ENCODE measurements at regions not wholly inside any gene's neighbourhood (a gene's known extent, or its start where the extent isn't known, plus 50 kb on each side); places are given as distances from the start of the nearest gene placed in this dataset.

- peaks cover 9% of the 10 kb centered on the region for H3K9me3 Mint-ChIP-seq
- H4K20me1 ChIP-seq (ENCODE audit: low read depth) = no peaks in the 10 kb centered on the region
- H3F3A ChIP-seq (ENCODE audit: low read depth) = no peaks in the 10 kb centered on the region
- H3K27ac Mint-ChIP-seq = no peak overlapping the region
- no peak overlapping the region for H2AFZ ChIP-seq (replicated peaks)
- no peak overlapping the region for H3K4me3 Mint-ChIP-seq
- H3K79me2 ChIP-seq (ENCODE audit: low read depth) = no peaks in the 10 kb centered on the region
- peaks cover 3% of the 10 kb centered on the region for H3K9me3 ChIP-seq (ENCODE audit: low read depth)
- DNase-seq (ENCODE audit: low spot score) = no peak
- TF ChIP-seq EZH2 (IDR thresholded peaks at IDR 0.05) = no peak
- no peak for TF ChIP-seq CTCF (IDR thresholded peaks at IDR 0.05)
- no peak for TF ChIP-seq EZH2phosphoT487 (IDR thresholded peaks at IDR 0.05)
- no peak overlapping the region for H3K4me3 ChIP-seq
- H3K27me3 Mint-ChIP-seq (ENCODE audit: insufficient read depth, low read depth) = peaks cover 11% of the 10 kb centered on the region
- no peak overlapping the region for H3K9ac ChIP-seq
- H3K36me3 ChIP-seq = no peaks in the 10 kb centered on the region
- H3K36me3 Mint-ChIP-seq = peaks cover 1% of the 10 kb centered on the region
- H3K4me2 ChIP-seq = no peak overlapping the region
- no peak overlapping the region for H3K27ac ChIP-seq
- H3K4me1 ChIP-seq = peaks cover 1% of the 10 kb centered on the region
- peaks cover 11% of the 10 kb centered on the region for H3K4me1 Mint-ChIP-seq
- no peaks in the 10 kb centered on the region for H3K27me3 ChIP-seq
Measured at GRCh38 chr15:77851691-77852090, 219.0 kb upstream of the LINGO1 start.

- Histone ChIP-seq H3K27me3 (no peaks in the 10 kb centered on the region), H2AFZ (replicated peaks) (no peak overlapping the region), H4K20me1 (ENCODE audit: low read depth) (no peaks in the 10 kb centered on the region), H3K9ac (no peak overlapping the region), H3K4me2 (no peak overlapping the region), H3K79me2 (ENCODE audit: low read depth) (no peaks in the 10 kb centered on the region), H3F3A (ENCODE audit: low read depth) (no peaks in the 10 kb centered on the region), H3K36me3 (no peaks in the 10 kb centered on the region), H3K27ac (no peak overlapping the region), H3K4me3 (no peak overlapping the region), H3K4me1 (no peaks in the 10 kb centered on the region), H3K9me3 (ENCODE audit: low read depth) (peaks cover 3% of the 10 kb centered on the region)
- H3K4me3 Mint-ChIP-seq = no peak overlapping the region
- H3K36me3 Mint-ChIP-seq = peaks cover 1% of the 10 kb centered on the region
- no peak for TF ChIP-seq EZH2 (IDR thresholded peaks at IDR 0.05)
- no peak for TF ChIP-seq EZH2phosphoT487 (IDR thresholded peaks at IDR 0.05)
- no peak for TF ChIP-seq CTCF (IDR thresholded peaks at IDR 0.05)
- peaks cover 10% of the 10 kb centered on the region for H3K9me3 Mint-ChIP-seq
- H3K27ac Mint-ChIP-seq = no peak overlapping the region
- H3K4me1 Mint-ChIP-seq = peaks cover 11% of the 10 kb centered on the region
- peaks cover 11% of the 10 kb centered on the region for H3K27me3 Mint-ChIP-seq (ENCODE audit: insufficient read depth, low read depth)
- DNase-seq (ENCODE audit: low spot score) = no peak
Measured at GRCh38 chr15:77851086-77851485, 218.4 kb upstream of the LINGO1 start.

GRCh38 chr15:77846986-77847385, 214.3 kb upstream of the LINGO1 start:
- H3K27me3 Mint-ChIP-seq (ENCODE audit: insufficient read depth, low read depth) = peaks cover 10% of the 10 kb centered on the region
- H3K4me3 Mint-ChIP-seq = no peak overlapping the region

More at GRCh38 chr15:77846986-77847385, 214.3 kb upstream of the LINGO1 start:
- no peaks in the 10 kb centered on the region for H4K20me1 ChIP-seq (ENCODE audit: low read depth)
- H3K9me3 Mint-ChIP-seq = peaks cover 13% of the 10 kb centered on the region
- H2AFZ ChIP-seq (replicated peaks) = no peak overlapping the region
- DNase-seq (ENCODE audit: low spot score) = no peak
- no peaks in the 10 kb centered on the region for H3K4me1 ChIP-seq
- no peak overlapping the region for H3K27ac Mint-ChIP-seq
- no peak for TF ChIP-seq CTCF (IDR thresholded peaks at IDR 0.05)
- TF ChIP-seq EZH2phosphoT487 (IDR thresholded peaks at IDR 0.05) = no peak
- no peak for TF ChIP-seq EZH2 (IDR thresholded peaks at IDR 0.05)
- no peak overlapping the region for H3K4me2 ChIP-seq
- no peaks in the 10 kb centered on the region for H3K36me3 ChIP-seq
- no peaks in the 10 kb centered on the region for H3F3A ChIP-seq (ENCODE audit: low read depth)
- H3K4me3 ChIP-seq = no peak overlapping the region
- no peaks in the 10 kb centered on the region for H3K27me3 ChIP-seq
- H3K36me3 Mint-ChIP-seq = peaks cover 1% of the 10 kb centered on the region
- no peak overlapping the region for H3K9ac ChIP-seq
- H3K27ac ChIP-seq = no peak overlapping the region
- no peaks in the 10 kb centered on the region for H3K79me2 ChIP-seq (ENCODE audit: low read depth)
- H3K9me3 ChIP-seq (ENCODE audit: low read depth) = peaks cover 3% of the 10 kb centered on the region
- H3K4me1 Mint-ChIP-seq = peaks cover 1% of the 10 kb centered on the region

Measured in neural progenitor cell (in vitro differentiated cells).